Suprapubic skin (tissue), 4 donors: ENCODE measurements at regions not wholly inside any gene's neighbourhood (a gene's known extent, or its start where the extent isn't known, plus 50 kb on each side); places are given as distances from the start of the nearest gene placed in this dataset.

Source experiments
- EP300 ChIP-seq: sonication (generic); formaldehyde crosslinking; IDR thresholded peaks from one replicate; pipeline ENCODE4 v1.6.1; 2017; ENCODE audit warnings: antibody characterized with exemption
- POLR2A ChIP-seq, 2 donors: fragments of 450-650 bp; IDR thresholded peaks; one replicate each; pipeline ENCODE4 v1.6.1; 2017; ENCODE audit warnings: antibody characterized with exemption in 2 of 2, mild to moderate bottlenecking in 2 of 2, moderate library complexity in 2 of 2
- POLR2AphosphoS5 ChIP-seq, 3 donors: sonication (generic); formaldehyde crosslinking; IDR thresholded peaks; one replicate each; pipeline ENCODE4 v1.6.1; 2017; ENCODE audit warnings: antibody characterized with exemption in 3 of 3
- TF ChIP-seq, protein P1 (sequence below), 2 donors: fragments of 200-600 bp in 1 of 2; fragments of 450-650 bp in 1 of 2; sonication (generic) in 1 of 2; IDR thresholded peaks; one replicate each; pipeline ENCODE4 v1.5.1; 2016 to 2019; ENCODE audit warnings: antibody characterized with exemption in 2 of 2, mild to moderate bottlenecking in 1 of 2, moderate library complexity in 1 of 2

DNA sequence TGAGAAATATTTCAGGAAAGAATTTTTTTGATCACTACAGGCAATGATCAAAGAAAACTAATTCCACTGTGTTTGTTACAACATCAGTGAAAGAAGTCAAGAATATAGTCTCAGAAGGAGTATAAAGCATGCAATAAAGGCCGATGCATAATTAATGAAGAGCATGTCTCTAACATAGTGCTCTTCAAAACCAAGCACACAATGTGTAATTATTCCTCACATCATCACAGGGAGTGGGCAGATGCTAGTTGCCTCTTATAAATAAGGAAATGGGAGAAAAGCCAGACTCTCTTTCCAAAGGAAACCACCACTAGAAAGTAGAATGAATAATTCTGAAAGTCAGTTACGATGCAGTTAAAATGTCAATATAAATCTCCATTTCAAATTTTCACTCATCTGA lies 220.1 kb downstream of the TEX36 start:
- TF ChIP-seq POLR2A (IDR thresholded peaks at IDR 0.05), result no peak
- TF ChIP-seq, protein P1, sequence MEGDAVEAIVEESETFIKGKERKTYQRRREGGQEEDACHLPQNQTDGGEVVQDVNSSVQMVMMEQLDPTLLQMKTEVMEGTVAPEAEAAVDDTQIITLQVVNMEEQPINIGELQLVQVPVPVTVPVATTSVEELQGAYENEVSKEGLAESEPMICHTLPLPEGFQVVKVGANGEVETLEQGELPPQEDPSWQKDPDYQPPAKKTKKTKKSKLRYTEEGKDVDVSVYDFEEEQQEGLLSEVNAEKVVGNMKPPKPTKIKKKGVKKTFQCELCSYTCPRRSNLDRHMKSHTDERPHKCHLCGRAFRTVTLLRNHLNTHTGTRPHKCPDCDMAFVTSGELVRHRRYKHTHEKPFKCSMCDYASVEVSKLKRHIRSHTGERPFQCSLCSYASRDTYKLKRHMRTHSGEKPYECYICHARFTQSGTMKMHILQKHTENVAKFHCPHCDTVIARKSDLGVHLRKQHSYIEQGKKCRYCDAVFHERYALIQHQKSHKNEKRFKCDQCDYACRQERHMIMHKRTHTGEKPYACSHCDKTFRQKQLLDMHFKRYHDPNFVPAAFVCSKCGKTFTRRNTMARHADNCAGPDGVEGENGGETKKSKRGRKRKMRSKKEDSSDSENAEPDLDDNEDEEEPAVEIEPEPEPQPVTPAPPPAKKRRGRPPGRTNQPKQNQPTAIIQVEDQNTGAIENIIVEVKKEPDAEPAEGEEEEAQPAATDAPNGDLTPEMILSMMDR (IDR thresholded peaks at IDR 0.05), result no peak
- no peak for TF ChIP-seq POLR2AphosphoS5 (IDR thresholded peaks at IDR 0.05)
- TF ChIP-seq EP300, result no peak
